LNCaP clone FGC (cell line): ENCODE measurements at regions not wholly inside any gene's neighbourhood (a gene's known extent, or its start where the extent isn't known, plus 50 kb on each side); places are given as distances from the start of the nearest gene placed in this dataset.
"Not testable (repeated sequence)": the region's sequence is repeated elsewhere in the genome, so short reads cannot be mapped to it uniquely, and the experiment has no call there.

Experiments used
- DNase-seq: peaks from one replicate; pipeline ENCODE4 v3.0.0-alpha.2; 2011; ENCODE audit warnings: low read depth
- H3K4me3 ChIP-seq: 2 replicates; pipeline ENCODE4 v1.5.1; 2011; ENCODE audit warnings: mild to moderate bottlenecking, low read depth, low read length, control low read depth
- TF ChIP-seq, protein P1 (sequence below): IDR thresholded peaks from 2 replicates; pipeline ENCODE4 v1.5.1; 2012; ENCODE audit warnings: mild to moderate bottlenecking; ENCODE audit not compliant: control insufficient read depth, insufficient read depth; ENCODE audit errors: extremely low read depth

DNA sequence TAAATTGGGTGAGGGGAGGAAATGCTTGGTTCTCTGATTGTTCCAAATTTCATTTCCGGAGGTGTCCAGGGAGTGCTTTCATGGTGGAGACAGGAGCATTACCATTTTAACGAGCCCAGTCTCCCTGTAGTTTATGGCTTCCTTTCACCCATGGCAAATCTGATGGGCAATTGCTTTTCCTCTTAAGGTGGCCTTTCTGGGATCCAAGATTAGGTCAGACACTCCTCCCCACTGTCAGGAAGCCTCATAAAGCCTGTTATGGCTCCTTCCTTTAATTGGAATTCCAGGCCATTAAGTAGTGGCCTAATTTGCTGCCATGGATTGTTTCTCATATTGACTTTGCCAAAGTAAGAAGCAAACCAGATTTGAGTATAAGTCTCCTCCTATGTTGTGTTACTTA lies 157.8 kb downstream of the PDCD6IP start:
- TF ChIP-seq, protein P1, sequence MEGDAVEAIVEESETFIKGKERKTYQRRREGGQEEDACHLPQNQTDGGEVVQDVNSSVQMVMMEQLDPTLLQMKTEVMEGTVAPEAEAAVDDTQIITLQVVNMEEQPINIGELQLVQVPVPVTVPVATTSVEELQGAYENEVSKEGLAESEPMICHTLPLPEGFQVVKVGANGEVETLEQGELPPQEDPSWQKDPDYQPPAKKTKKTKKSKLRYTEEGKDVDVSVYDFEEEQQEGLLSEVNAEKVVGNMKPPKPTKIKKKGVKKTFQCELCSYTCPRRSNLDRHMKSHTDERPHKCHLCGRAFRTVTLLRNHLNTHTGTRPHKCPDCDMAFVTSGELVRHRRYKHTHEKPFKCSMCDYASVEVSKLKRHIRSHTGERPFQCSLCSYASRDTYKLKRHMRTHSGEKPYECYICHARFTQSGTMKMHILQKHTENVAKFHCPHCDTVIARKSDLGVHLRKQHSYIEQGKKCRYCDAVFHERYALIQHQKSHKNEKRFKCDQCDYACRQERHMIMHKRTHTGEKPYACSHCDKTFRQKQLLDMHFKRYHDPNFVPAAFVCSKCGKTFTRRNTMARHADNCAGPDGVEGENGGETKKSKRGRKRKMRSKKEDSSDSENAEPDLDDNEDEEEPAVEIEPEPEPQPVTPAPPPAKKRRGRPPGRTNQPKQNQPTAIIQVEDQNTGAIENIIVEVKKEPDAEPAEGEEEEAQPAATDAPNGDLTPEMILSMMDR = no peak
- no peak for DNase-seq
- no peak overlapping the region for H3K4me3 ChIP-seq

DNA sequence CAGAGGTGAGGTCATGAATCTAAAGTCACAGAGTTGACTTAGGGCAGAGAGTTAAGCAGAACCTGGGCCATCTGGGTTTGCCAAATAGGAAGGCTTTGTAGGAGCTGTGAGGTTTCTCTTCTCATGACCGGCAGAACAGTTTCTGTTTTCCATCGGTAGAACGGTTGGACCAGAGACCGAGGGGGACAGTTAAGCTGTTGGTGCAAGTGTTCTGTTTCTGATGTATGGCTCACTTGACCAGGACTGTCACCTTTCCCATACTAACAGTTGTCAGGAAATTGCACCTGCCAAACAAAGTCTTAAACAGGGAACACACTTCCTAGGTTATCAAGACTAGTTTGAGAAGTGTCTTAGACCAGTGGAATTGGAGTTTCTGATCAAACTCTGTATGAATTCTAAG lies 158.3 kb downstream of the PDCD6IP start:
- H3K4me3 ChIP-seq = no peak overlapping the region
- TF ChIP-seq, protein P1 = no peak
- no peak for DNase-seq

DNA sequence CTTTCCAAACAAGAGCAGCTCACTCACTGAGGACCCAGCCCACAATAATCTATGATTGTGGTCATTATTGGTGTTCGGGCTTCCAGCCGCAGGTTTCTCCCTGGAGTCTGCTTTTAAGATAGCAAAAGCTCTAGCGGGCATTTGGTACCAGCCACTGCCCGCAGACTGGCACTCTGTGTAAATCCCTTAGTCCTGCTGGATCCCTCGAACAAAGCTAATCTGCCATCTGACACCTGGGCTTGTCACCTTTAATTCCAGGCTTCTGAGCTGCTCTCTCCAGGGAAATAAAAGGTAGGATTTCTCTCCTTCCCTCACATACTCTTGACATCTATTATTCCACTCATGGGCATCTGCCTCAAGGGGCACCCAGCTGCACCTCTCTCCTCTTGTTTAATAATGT lies 158.7 kb downstream of the PDCD6IP start:
- TF ChIP-seq, protein P1 = no peak
- DNase-seq = no peak
- no peak overlapping the region for H3K4me3 ChIP-seq

DNA sequence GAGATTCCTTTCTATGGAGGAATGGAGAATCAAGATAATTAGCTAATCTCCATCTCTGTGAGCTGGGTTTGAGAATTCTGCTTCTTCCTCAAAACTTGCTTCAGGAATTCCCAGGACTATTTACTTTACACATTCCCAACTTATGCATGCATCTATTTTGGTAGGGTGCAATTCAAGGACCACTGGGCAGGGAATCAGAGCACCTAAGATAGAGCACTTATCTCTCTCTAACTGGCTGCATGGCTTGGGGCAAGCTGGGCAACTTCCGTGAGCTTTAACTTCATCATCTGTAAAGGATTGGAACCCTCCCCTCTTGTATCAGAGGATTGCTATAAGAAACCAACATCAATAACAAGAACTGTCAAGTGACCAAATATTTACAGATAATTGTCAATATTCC lies 160.2 kb downstream of the PDCD6IP start:
- no peak overlapping the region for H3K4me3 ChIP-seq
- TF ChIP-seq, protein P1 = no peak
- no peak for DNase-seq

DNA sequence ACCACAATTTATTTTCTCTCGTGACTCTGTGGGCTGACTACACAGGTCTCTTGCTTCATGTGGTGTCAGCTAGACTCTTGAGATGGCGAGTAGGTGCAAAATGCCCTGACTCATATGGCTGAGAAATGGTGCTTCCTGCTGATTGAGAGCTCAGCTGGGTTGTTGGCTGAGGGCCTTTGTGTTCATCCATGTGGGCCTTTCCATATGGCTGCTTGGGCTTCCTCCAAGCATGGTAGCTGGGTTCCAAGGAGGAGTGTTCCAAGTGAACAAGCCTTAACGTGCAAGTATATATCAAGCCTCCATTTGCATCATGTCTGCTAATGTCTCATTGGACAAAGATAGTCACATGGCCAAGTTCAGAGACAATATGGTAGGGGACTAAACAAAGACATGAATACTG lies 164.0 kb downstream of the PDCD6IP start:
- TF ChIP-seq, protein P1 = no peak
- no peak overlapping the region for H3K4me3 ChIP-seq
- no peak for DNase-seq

DNA sequence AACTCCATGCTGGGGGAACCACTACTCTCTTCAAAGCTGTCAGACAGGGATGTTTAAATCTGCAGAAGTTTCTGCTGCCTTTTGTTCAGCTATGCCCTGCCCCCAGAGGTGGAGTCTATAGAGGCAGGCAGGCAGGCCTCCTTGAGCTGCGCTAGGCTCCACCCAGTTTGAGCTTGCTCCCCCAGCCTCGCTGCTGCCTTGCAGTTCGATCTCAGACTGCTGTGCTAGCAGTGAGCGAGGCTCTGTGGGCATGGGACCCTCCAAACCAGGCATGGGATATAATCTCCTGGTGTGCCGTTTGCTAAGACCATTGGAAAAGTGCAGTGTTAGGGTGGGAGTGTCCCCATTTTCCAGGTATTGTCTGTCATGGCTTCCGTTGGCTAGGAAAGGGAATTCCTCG lies 171.8 kb downstream of the PDCD6IP start:
- not testable (repeated sequence) for H3K4me3 ChIP-seq, DNase-seq

DNA sequence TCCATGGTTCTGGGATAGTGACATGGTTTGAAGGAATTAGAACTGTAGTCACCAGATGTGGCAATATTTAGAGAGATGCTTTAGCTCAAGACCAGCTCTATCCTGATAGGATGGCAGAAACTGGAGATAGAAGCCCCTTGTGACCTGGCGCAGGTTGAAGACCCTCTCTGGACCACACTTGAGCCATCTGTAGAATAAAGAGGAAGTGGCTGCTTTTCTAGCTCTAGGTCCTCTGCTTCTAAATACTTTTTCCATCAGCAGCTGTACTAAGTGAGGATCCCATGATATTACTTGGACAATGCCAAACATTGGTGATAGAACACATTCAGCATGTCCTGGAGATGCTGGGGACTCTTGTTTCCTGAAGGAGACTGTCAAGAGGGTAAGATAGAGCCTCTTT lies 172.6 kb downstream of the PDCD6IP start:
- no peak overlapping the region for H3K4me3 ChIP-seq
- DNase-seq = no peak
- TF ChIP-seq, protein P1 = no peak

DNA sequence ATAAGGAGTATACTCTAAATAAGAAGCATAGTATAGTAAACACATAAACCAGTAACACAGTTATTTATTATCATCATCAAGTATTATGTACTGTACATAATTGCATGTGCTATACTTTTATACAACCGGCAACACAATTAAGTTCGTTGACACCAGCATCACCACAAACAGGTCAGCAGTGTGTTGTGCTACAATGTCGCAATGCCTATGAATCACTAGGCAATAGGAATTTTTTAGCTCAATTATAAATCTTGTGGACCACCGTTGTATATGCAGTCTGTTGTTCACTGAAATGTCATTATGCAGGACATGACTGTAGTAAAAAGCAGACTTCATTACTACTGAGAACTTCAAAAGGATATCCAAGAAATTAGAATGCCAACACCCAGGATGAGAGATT lies 177.0 kb downstream of the PDCD6IP start:
- no peak for DNase-seq
- H3K4me3 ChIP-seq = no peak overlapping the region
- TF ChIP-seq, protein P1 = no peak
